ENCODE measurements at regions not wholly inside any gene's neighbourhood (a gene's known extent, or its start where the extent isn't known, plus 50 kb on each side); places are given as distances from the start of the nearest gene placed in this dataset.

DNA sequence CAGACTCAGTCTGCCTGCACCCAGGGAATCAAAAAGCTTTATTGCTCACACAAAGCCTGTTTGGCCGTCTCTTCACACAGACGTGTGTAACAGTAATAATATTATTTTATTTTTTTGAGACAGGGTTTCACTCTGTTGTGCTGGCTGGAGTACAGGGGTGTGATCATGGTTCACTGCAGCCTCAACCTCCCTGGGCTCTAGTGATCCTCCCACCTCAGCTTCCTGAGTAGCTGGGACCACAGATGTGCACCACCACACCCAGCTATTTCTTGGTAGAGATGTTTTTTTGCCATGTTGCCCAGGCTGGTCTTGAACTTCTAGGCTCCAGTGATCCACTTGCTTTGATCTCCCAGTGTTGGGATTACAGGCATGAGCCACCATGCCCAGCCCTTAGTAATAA, 88.4 kb upstream of the DCD start:
- no peak overlapping the region for H3K27ac ChIP-seq (ENCODE audit: low read depth in 1 of 2, low read length in 2 of 2)
- no peaks in the 10 kb centered on the region for H3K9me3 ChIP-seq (replicated peaks in 1 of 2; ENCODE audit: control insufficient read depth in 1 of 2, insufficient read depth in 1 of 2, low read length in 2 of 2)
- Mint-ChIP-seq H3K27ac (no peak overlapping the region), H3K4me3 (no peak overlapping the region), H3K9me3 (peaks cover 0 to 8% (median 3%) of the 10 kb centered on the region in 7 donors), H3K27me3 (ENCODE audit: low read depth in 3 of 3) (peaks cover 0 to 5% (median 1%) of the 10 kb centered on the region in 3 donors), H3K36me3 (no peaks in the 10 kb centered on the region), H3K4me1 (no peaks in the 10 kb centered on the region)
- no peak for DNase-seq
- no peak overlapping the region for H2AFZ ChIP-seq (ENCODE audit: insufficient read depth, low read depth, low read length, poor library complexity, severe bottlenecking)
- H3K9ac ChIP-seq (ENCODE audit: insufficient read depth, low read length, poor library complexity, severe bottlenecking), result no peak overlapping the region
- H3K4me2 ChIP-seq (replicated peaks; ENCODE audit: extremely low read depth, low read length, poor library complexity, severe bottlenecking), result no peak overlapping the region
- H3K4me3 ChIP-seq (replicated peaks in 1 of 3; ENCODE audit: low read depth in 2 of 3, low read length in 3 of 3), result no peak overlapping the region
- intact Hi-C loops (cut with micrococcal nuclease), result no loop called here
- no peaks in the 10 kb centered on the region for H4K20me1 ChIP-seq (ENCODE audit: insufficient read depth, low read length)
- H3K4me1 ChIP-seq (ENCODE audit: control insufficient read depth in 1 of 2, insufficient read depth in 2 of 2, low read length in 2 of 2), result no peaks in the 10 kb centered on the region
- TF ChIP-seq, protein P1, sequence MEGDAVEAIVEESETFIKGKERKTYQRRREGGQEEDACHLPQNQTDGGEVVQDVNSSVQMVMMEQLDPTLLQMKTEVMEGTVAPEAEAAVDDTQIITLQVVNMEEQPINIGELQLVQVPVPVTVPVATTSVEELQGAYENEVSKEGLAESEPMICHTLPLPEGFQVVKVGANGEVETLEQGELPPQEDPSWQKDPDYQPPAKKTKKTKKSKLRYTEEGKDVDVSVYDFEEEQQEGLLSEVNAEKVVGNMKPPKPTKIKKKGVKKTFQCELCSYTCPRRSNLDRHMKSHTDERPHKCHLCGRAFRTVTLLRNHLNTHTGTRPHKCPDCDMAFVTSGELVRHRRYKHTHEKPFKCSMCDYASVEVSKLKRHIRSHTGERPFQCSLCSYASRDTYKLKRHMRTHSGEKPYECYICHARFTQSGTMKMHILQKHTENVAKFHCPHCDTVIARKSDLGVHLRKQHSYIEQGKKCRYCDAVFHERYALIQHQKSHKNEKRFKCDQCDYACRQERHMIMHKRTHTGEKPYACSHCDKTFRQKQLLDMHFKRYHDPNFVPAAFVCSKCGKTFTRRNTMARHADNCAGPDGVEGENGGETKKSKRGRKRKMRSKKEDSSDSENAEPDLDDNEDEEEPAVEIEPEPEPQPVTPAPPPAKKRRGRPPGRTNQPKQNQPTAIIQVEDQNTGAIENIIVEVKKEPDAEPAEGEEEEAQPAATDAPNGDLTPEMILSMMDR (IDR thresholded peaks at IDR 0.05), result no peak
- no peaks in the 10 kb centered on the region for H3K36me3 ChIP-seq (replicated peaks in 1 of 2; ENCODE audit: control insufficient read depth in 1 of 2, insufficient read depth in 2 of 2, low read length in 2 of 2)
- no peaks in the 10 kb centered on the region for H3K27me3 ChIP-seq (ENCODE audit: control insufficient read depth in 2 of 2, insufficient read depth in 2 of 2, low read length in 2 of 2)
- no peaks in the 10 kb centered on the region for H3K79me2 ChIP-seq (ENCODE audit: insufficient read depth, low read length)
- no CpG with 5 or more reads among the region's 2 CpGs for WGBS (ENCODE audit: insufficient coverage)

DNA sequence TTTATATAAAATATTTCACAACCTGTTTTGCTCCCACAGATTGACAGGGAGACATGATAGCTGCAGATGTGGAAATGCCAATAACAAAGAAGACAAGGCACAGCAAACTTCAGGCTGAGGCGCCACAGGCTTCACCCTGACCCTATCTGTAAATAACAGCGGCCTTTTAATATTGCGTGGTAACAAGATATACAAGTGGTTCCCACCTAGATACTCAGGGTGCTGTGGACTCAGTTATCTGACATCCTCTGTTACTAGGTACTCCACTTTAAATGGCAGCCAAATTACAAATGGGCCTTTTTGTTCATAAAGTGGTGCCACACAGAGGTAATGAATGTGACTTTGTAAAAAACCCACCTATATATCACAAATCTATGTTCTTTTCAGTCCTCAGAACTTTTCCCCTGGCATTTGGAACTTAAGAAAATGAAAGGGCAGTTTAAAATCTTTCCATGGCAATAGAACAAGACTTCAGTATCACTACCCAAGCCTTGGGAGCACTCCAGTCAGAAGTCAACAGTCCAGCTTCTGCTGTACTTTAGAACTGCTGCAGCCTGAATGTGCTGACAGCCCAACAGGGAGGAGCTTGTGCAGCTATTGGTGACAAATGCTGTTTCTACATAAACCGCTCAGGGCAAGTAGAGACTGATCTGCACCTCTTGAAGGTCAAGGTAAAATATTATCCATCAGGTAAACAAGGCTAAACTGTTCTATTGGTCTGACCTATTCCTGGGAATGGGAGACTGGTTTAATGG, 86.2 kb upstream of the DCD start:
- Mint-ChIP-seq H3K4me3 (no peak overlapping the region), H3K27me3 (ENCODE audit: low read depth in 3 of 3) (peaks cover 0 to 5% (median 1%) of the 10 kb centered on the region in 3 donors), H3K36me3 (no peaks in the 10 kb centered on the region), H3K9me3 (peaks cover 0 to 8% (median 3%) of the 10 kb centered on the region in 7 donors), H3K27ac (no peak overlapping the region), H3K4me1 (peaks cover 3% of the 10 kb centered on the region)
- no peak overlapping the region for H3K4me3 ChIP-seq (replicated peaks in 1 of 3; ENCODE audit: low read depth in 2 of 3, low read length in 3 of 3)
- no peaks in the 10 kb centered on the region for H3K27me3 ChIP-seq (ENCODE audit: control insufficient read depth in 2 of 2, insufficient read depth in 2 of 2, low read length in 2 of 2)
- H2AFZ ChIP-seq (ENCODE audit: insufficient read depth, low read depth, low read length, poor library complexity, severe bottlenecking), result no peak overlapping the region
- 100% methylated on average over 4 of the region's 4 CpGs for WGBS (ENCODE audit: insufficient coverage)
- H4K20me1 ChIP-seq (ENCODE audit: insufficient read depth, low read length), result no peaks in the 10 kb centered on the region
- H3K4me2 ChIP-seq (replicated peaks; ENCODE audit: extremely low read depth, low read length, poor library complexity, severe bottlenecking), result no peak overlapping the region
- H3K9me3 ChIP-seq (replicated peaks in 1 of 2; ENCODE audit: control insufficient read depth in 1 of 2, insufficient read depth in 1 of 2, low read length in 2 of 2), result no peaks in the 10 kb centered on the region
- no peak overlapping the region for H3K27ac ChIP-seq (ENCODE audit: low read depth in 1 of 2, low read length in 2 of 2)
- intact Hi-C loops (cut with micrococcal nuclease), result no loop called here
- H3K36me3 ChIP-seq (replicated peaks in 1 of 2; ENCODE audit: control insufficient read depth in 1 of 2, insufficient read depth in 2 of 2, low read length in 2 of 2), result no peaks in the 10 kb centered on the region
- TF ChIP-seq, protein P1 (IDR thresholded peaks at IDR 0.05), result no peak
- H3K79me2 ChIP-seq (ENCODE audit: insufficient read depth, low read length), result no peaks in the 10 kb centered on the region
- no peaks in the 10 kb centered on the region for H3K4me1 ChIP-seq (ENCODE audit: control insufficient read depth in 1 of 2, insufficient read depth in 2 of 2, low read length in 2 of 2)
- DNase-seq, result no peak
- H3K9ac ChIP-seq (ENCODE audit: insufficient read depth, low read length, poor library complexity, severe bottlenecking), result no peak overlapping the region

All from CD14-positive monocyte (primary cell).